Mesendoderm (in vitro differentiated cells): ENCODE measurements at regions not wholly inside any gene's neighbourhood (a gene's known extent, or its start where the extent isn't known, plus 50 kb on each side); places are given as distances from the start of the nearest gene placed in this dataset.
"Not testable (repeated sequence)": the region's sequence is repeated elsewhere in the genome, so short reads cannot be mapped to it uniquely, and the experiment has no call there.

Experiments used
- DNase-seq: peaks from one replicate; pipeline ENCODE4 v3.0.0; 2013
- H2AK5ac ChIP-seq: 2 replicates; pipeline ENCODE4 v1.6.1; 2013; ENCODE audit warnings: low read length, inconsistent platforms
- H2BK120ac ChIP-seq: 2 replicates; pipeline ENCODE4 v1.6.1; 2013; ENCODE audit warnings: low read depth, mild to moderate bottlenecking, low read length, moderate library complexity, mixed read lengths
- H2BK15ac ChIP-seq: replicated peaks from 2 replicates; pipeline ENCODE4 v1.6.1; 2013; ENCODE audit warnings: low read depth, mild to moderate bottlenecking, moderate library complexity
- H2BK5ac ChIP-seq: 2 replicates; pipeline ENCODE4 v1.6.1; 2013; ENCODE audit warnings: low read length, inconsistent platforms
- H3K18ac ChIP-seq: 2 replicates; pipeline ENCODE4 v1.6.1; 2013; ENCODE audit warnings: mild to moderate bottlenecking, low read length, mixed read lengths
- H3K23ac ChIP-seq: one replicate; pipeline ENCODE4 v1.6.1; 2013; ENCODE audit warnings: low read length
- H3K27ac ChIP-seq: 2 replicates; pipeline ENCODE4 v1.5.1; 2013; ENCODE audit warnings: low read depth, mild to moderate bottlenecking, inconsistent platforms, low read length, moderate library complexity
- H3K27me3 ChIP-seq: 2 replicates; pipeline ENCODE4 v1.6.1; 2013; ENCODE audit warnings: low read length, control low read depth, mild to moderate bottlenecking, inconsistent platforms; ENCODE audit not compliant: insufficient read depth, poor library complexity
- H3K36me3 ChIP-seq: 2 replicates; pipeline ENCODE4 v1.6.1; 2013; ENCODE audit warnings: low read length, inconsistent platforms; ENCODE audit not compliant: control insufficient read depth, insufficient read depth
- H3K4ac ChIP-seq: one replicate; pipeline ENCODE4 v1.6.1; 2013; ENCODE audit warnings: low read depth, mild to moderate bottlenecking, low read length, moderate library complexity
- H3K4me1 ChIP-seq: 2 replicates; pipeline ENCODE4 v1.6.1; 2013; ENCODE audit warnings: low read depth, low read length, inconsistent platforms; ENCODE audit not compliant: control insufficient read depth
- H3K4me2 ChIP-seq: 2 replicates; pipeline ENCODE4 v1.6.1; 2013; ENCODE audit warnings: low read length
- H3K4me3 ChIP-seq: 2 replicates; pipeline ENCODE4 v1.5.1; 2013; ENCODE audit warnings: mild to moderate bottlenecking, low read length
- H3K56ac ChIP-seq: one replicate; pipeline ENCODE4 v1.6.1; 2013; ENCODE audit warnings: low read length
- H3K79me1 ChIP-seq: 2 replicates; pipeline ENCODE4 v1.6.1; 2013; ENCODE audit warnings: low read length, inconsistent platforms
- H3K79me2 ChIP-seq: 2 replicates; pipeline ENCODE4 v1.6.1; 2013; ENCODE audit warnings: mild to moderate bottlenecking, low read length; ENCODE audit not compliant: control insufficient read depth, insufficient read depth
- H3K9ac ChIP-seq: 2 replicates; pipeline ENCODE4 v1.6.1; 2013; ENCODE audit warnings: low read length, inconsistent platforms
- H4K5ac ChIP-seq: one replicate; pipeline ENCODE4 v1.6.1; 2013; ENCODE audit warnings: low read length
- H4K8ac ChIP-seq: one replicate; pipeline ENCODE4 v1.6.1; 2013; ENCODE audit warnings: low read depth, mild to moderate bottlenecking, control low read depth, low read length, moderate library complexity
- WGBS: extraction: QIAGEN DNeasy Blood & Tissue Kit; methylation state at CpG from one replicate; pipeline ENCODE4 v1.1.7; 2013; ENCODE audit warnings: low lambda C conversion rate, missing lambda C conversion rate; ENCODE audit not compliant: insufficient coverage; ENCODE audit errors: extremely low coverage; 5-methylcytosine and 5-hydroxymethylcytosine counted together

GRCh38 chr13:58376349-58376748, 744.8 kb downstream of the PCDH17 start:
- H3K4me1 ChIP-seq, result no peaks in the 10 kb centered on the region
- WGBS, result no CpG with 5 or more reads among the region's 1 CpG
- H2BK5ac ChIP-seq, result no peak overlapping the region
- H2AK5ac ChIP-seq, result no peak overlapping the region
- H3K36me3 ChIP-seq, result no peaks in the 10 kb centered on the region
- no peak overlapping the region for H3K9ac ChIP-seq
- no peak overlapping the region for H3K23ac ChIP-seq
- H3K18ac ChIP-seq, result no peak overlapping the region
- no peak overlapping the region for H3K4ac ChIP-seq
- H2BK15ac ChIP-seq, result no peak overlapping the region
- H3K56ac ChIP-seq, result no peak overlapping the region
- H2BK120ac ChIP-seq, result no peak overlapping the region
- H4K5ac ChIP-seq, result no peak overlapping the region
- no peak overlapping the region for H3K27ac ChIP-seq
- no peaks in the 10 kb centered on the region for H3K27me3 ChIP-seq
- no peak overlapping the region for H4K8ac ChIP-seq
- H3K4me2 ChIP-seq, result no peak overlapping the region
- H3K4me3 ChIP-seq, result no peak overlapping the region
- DNase-seq, result no peak
- no peaks in the 10 kb centered on the region for H3K79me1 ChIP-seq
- no peaks in the 10 kb centered on the region for H3K79me2 ChIP-seq

- Histone ChIP-seq H4K8ac (no peak overlapping the region), H3K4me3 (no peak overlapping the region), H3K79me2 (no peaks in the 10 kb centered on the region), H4K5ac (no peak overlapping the region), H3K4me2 (no peak overlapping the region), H2AK5ac (no peak overlapping the region), H2BK5ac (no peak overlapping the region), H2BK15ac (no peak overlapping the region), H3K4ac (no peak overlapping the region), H2BK120ac (no peak overlapping the region), H3K79me1 (no peaks in the 10 kb centered on the region), H3K36me3 (no peaks in the 10 kb centered on the region), H3K23ac (no peak overlapping the region), H3K18ac (no peak overlapping the region), H3K27me3 (no peaks in the 10 kb centered on the region), H3K27ac (no peak overlapping the region), H3K4me1 (no peaks in the 10 kb centered on the region), H3K9ac (no peak overlapping the region), H3K56ac (no peak overlapping the region)
- no CpG with 5 or more reads among the region's 5 CpGs for WGBS
- no peak for DNase-seq
Measured at GRCh38 chr13:58376775-58377174, 745.2 kb downstream of the PCDH17 start.

- H3K4me2 ChIP-seq, result no peak overlapping the region
- H3K79me2 ChIP-seq, result no peaks in the 10 kb centered on the region
- H2BK120ac ChIP-seq, result no peak overlapping the region
- H4K5ac ChIP-seq, result no peak overlapping the region
- H3K4me3 ChIP-seq, result no peak overlapping the region
- H2BK5ac ChIP-seq, result no peak overlapping the region
- H4K8ac ChIP-seq, result peak overlapping the region; percentile 28
- no peak overlapping the region for H3K18ac ChIP-seq
- no peak overlapping the region for H3K4ac ChIP-seq
- H3K36me3 ChIP-seq, result no peaks in the 10 kb centered on the region
- no peak overlapping the region for H2BK15ac ChIP-seq
- H3K79me1 ChIP-seq, result no peaks in the 10 kb centered on the region
- no peak for DNase-seq
- H3K27me3 ChIP-seq, result no peaks in the 10 kb centered on the region
- H3K4me1 ChIP-seq, result no peaks in the 10 kb centered on the region
- H2AK5ac ChIP-seq, result no peak overlapping the region
- H3K27ac ChIP-seq, result no peak overlapping the region
- no CpG with 5 or more reads among the region's 1 CpG for WGBS
- no peak overlapping the region for H3K56ac ChIP-seq
- H3K9ac ChIP-seq, result no peak overlapping the region
- H3K23ac ChIP-seq, result no peak overlapping the region
Measured at GRCh38 chr13:58379221-58379620, 747.7 kb downstream of the PCDH17 start.

- not testable (repeated sequence) for H4K8ac ChIP-seq, DNase-seq, H2BK5ac ChIP-seq
Measured at GRCh38 chr13:58385336-58385735, 753.8 kb downstream of the PCDH17 start.

GRCh38 chr13:58397596-58398387, 766.2 kb downstream of the PCDH17 start:
- no peaks in the 10 kb centered on the region for H3K79me2 ChIP-seq
- H3K27me3 ChIP-seq, result no peaks in the 10 kb centered on the region
- no peak overlapping the region for H3K4me2 ChIP-seq
- H3K18ac ChIP-seq, result no peak overlapping the region
- H3K4me3 ChIP-seq, result no peak overlapping the region
- H2BK15ac ChIP-seq, result no peak overlapping the region
- no peak overlapping the region for H3K27ac ChIP-seq
- no peak for DNase-seq
- H4K5ac ChIP-seq, result no peak overlapping the region
- no peak overlapping the region for H4K8ac ChIP-seq
- H2AK5ac ChIP-seq, result no peak overlapping the region
- no CpG with 5 or more reads among the region's 6 CpGs for WGBS
- no peak overlapping the region for H3K56ac ChIP-seq
- no peaks in the 10 kb centered on the region for H3K36me3 ChIP-seq
- no peak overlapping the region for H3K23ac ChIP-seq
- no peaks in the 10 kb centered on the region for H3K4me1 ChIP-seq
- H3K4ac ChIP-seq, result no peak overlapping the region
- H3K79me1 ChIP-seq, result no peaks in the 10 kb centered on the region
- no peak overlapping the region for H3K9ac ChIP-seq
- H2BK5ac ChIP-seq, result no peak overlapping the region
- no peak overlapping the region for H2BK120ac ChIP-seq

More at GRCh38 chr13:58385336-58385735, 753.8 kb downstream of the PCDH17 start:
- H2AK5ac ChIP-seq, H3K79me2 ChIP-seq, H3K9ac ChIP-seq, H2BK120ac ChIP-seq, H3K4me2 ChIP-seq, H3K36me3 ChIP-seq, H3K56ac ChIP-seq, H3K4me3 ChIP-seq, H3K4me1 ChIP-seq, H2BK15ac ChIP-seq, H3K23ac ChIP-seq, H3K27ac ChIP-seq, H3K27me3 ChIP-seq, H4K5ac ChIP-seq, H3K18ac ChIP-seq, H3K79me1 ChIP-seq, H3K4ac ChIP-seq: not testable (repeated sequence)
- no CpG with 5 or more reads among the region's 18 CpGs for WGBS

- H3K4me3 ChIP-seq, result no peak overlapping the region
- no peak overlapping the region for H4K8ac ChIP-seq
- H3K56ac ChIP-seq, result no peak overlapping the region
- H4K5ac ChIP-seq, result no peak overlapping the region
- H3K36me3 ChIP-seq, result no peaks in the 10 kb centered on the region
- H2BK15ac ChIP-seq, result no peak overlapping the region
- no peak overlapping the region for H3K4me2 ChIP-seq
- no peak overlapping the region for H3K27ac ChIP-seq
- no peak overlapping the region for H2AK5ac ChIP-seq
- no peaks in the 10 kb centered on the region for H3K27me3 ChIP-seq
- no peak overlapping the region for H2BK120ac ChIP-seq
- H2BK5ac ChIP-seq, result no peak overlapping the region
- H3K23ac ChIP-seq, result no peak overlapping the region
- no peak overlapping the region for H3K9ac ChIP-seq
- DNase-seq, result no peak
- no peaks in the 10 kb centered on the region for H3K4me1 ChIP-seq
- no peaks in the 10 kb centered on the region for H3K79me2 ChIP-seq
- no peaks in the 10 kb centered on the region for H3K79me1 ChIP-seq
- no peak overlapping the region for H3K18ac ChIP-seq
- H3K4ac ChIP-seq, result no peak overlapping the region
Measured at GRCh38 chr13:58399263-58399662, 767.7 kb downstream of the PCDH17 start.
